K562 (cell line): ENCODE measurements at regions not wholly inside any gene's neighbourhood (a gene's known extent, or its start where the extent isn't known, plus 50 kb on each side); places are given as distances from the start of the nearest gene placed in this dataset.

Experiments
- ATAC-seq: fragments of 200-7000 bp; cut with Tn5 transposase; 3 replicates; pipeline ENCODE4 v1.9.1; 2020; ENCODE audit warnings: moderate library complexity
- BruUV-seq: library from RNA; stranded (reverse); fragments of 400-500 nt; replicated peaks from 2 replicates; lab custom pipeline; 2021; lab: Mats Ljungman, UMichigan
- CTCF ChIA-PET: fragments of 300-600 bp; formaldehyde crosslinking; extraction: SDS; loops from one replicate; lab custom pipeline; 2021; ENCODE audit warnings: low intra/inter-chr PET ratio; lab: Yijun Ruan, JAX
- POLR2A ChIA-PET: fragments of 300-600, 350-650 bp; sonication (Branson Sonifier 250); formaldehyde crosslinking; extraction: SDS; loops from one replicate; lab custom pipeline; 2021; ENCODE audit warnings: antibody characterized with exemption, inconsistent platforms; lab: Yijun Ruan, JAX
- DNase-seq, 4 experiments: peaks; one replicate each; pipeline versions ENCODE4 v3.0.0 to v3.0.0-alpha.2; 2011 to 2018; ENCODE audit warnings: low spot score in 3 of 4, mixed read lengths in 3 of 4; ENCODE audit errors: extremely low read depth in 1 of 4
- FAIRE-seq: peaks from 2 replicates; lab custom pipeline; 2011; peaks lifted over from hg19 to GRCh38; lab: Jason Lieb, UNC
- H2AFZ ChIP-seq: 2 replicates; pipeline ENCODE4 v1.6.0; 2011; ENCODE audit warnings: low read depth, low read length, control low read depth, inconsistent platforms
- H3K27ac ChIP-seq: fragments of 200-600 bp; 3 replicates; pipeline ENCODE4 v1.8.0; 2011; ENCODE audit warnings: low read depth, mild to moderate bottlenecking, control low read depth, inconsistent platforms, low read length, moderate library complexity, mixed read lengths; ENCODE audit errors: extremely low read depth
- H3K27me3 ChIP-seq, 2 experiments: fragments of 300-600 bp in 1 of 2; 2 replicates in 1 of 2; 3 replicates in 1 of 2; pipeline versions ENCODE4 v1.6.0 to v1.8.0; 2011; ENCODE audit warnings: inconsistent platforms in 2 of 2, low read length in 2 of 2, mild to moderate bottlenecking in 1 of 2, mixed read lengths in 1 of 2, moderate library complexity in 1 of 2; ENCODE audit not compliant: control insufficient read depth in 2 of 2, insufficient read depth in 2 of 2
- H3K36me3 ChIP-seq: fragments of 300-600 bp; 3 replicates; pipeline ENCODE4 v1.8.0; 2011; ENCODE audit warnings: mild to moderate bottlenecking, low read length, inconsistent platforms; ENCODE audit not compliant: control insufficient read depth, insufficient read depth
- H3K4me1 ChIP-seq, 2 experiments: fragments of 200-600 bp in 1 of 2; replicated peaks in 1 of 2; 2 replicates in 1 of 2; 3 replicates in 1 of 2; pipeline versions ENCODE4 v1.5.1 to v1.8.0; 2011; ENCODE audit warnings: inconsistent platforms in 2 of 2, low read length in 2 of 2, mild to moderate bottlenecking in 1 of 2, mixed read lengths in 1 of 2, moderate library complexity in 1 of 2; ENCODE audit not compliant: control insufficient read depth in 2 of 2, insufficient read depth in 2 of 2
- H3K4me2 ChIP-seq: 2 replicates; pipeline ENCODE4 v1.6.1; 2011; ENCODE audit warnings: low read length, control low read depth, inconsistent platforms, mixed read lengths; ENCODE audit not compliant: insufficient read depth
- H3K4me3 ChIP-seq: fragments of 200-600 bp; sonication (generic), shearing (Covaris generic); 2 replicates; pipeline ENCODE4 v1.5.1; 2016; ENCODE audit warnings: control low read depth, inconsistent platforms
- H3K79me2 ChIP-seq: fragments of 200-600 bp; 3 replicates; pipeline ENCODE4 v1.8.0; 2011; ENCODE audit warnings: low read length, inconsistent platforms; ENCODE audit not compliant: control insufficient read depth, insufficient read depth
- H3K9ac ChIP-seq, 2 experiments: 2 replicates each; pipeline versions ENCODE4 v1.6.0 to v1.6.1; 2011; ENCODE audit warnings: low read depth in 2 of 2, low read length in 2 of 2, control low read depth in 1 of 2, inconsistent platforms in 1 of 2, mild to moderate bottlenecking in 1 of 2, mixed read lengths in 1 of 2; ENCODE audit not compliant: insufficient read depth in 1 of 2
- H3K9me1 ChIP-seq: one replicate; pipeline ENCODE4 v1.6.0; 2011; ENCODE audit warnings: inconsistent platforms, mild to moderate bottlenecking, low read length, moderate library complexity; ENCODE audit not compliant: control insufficient read depth, insufficient read depth
- H3K9me3 ChIP-seq: replicated peaks from 2 replicates; pipeline ENCODE4 v1.5.1; 2011; ENCODE audit warnings: low read depth, low read length, inconsistent platforms; ENCODE audit not compliant: control insufficient read depth, insufficient read depth
- H4K20me1 ChIP-seq: replicated peaks from 2 replicates; pipeline ENCODE4 v1.6.1; 2011; ENCODE audit warnings: low read length, inconsistent platforms, mixed read lengths; ENCODE audit not compliant: control insufficient read depth, insufficient read depth
- BRCA1 ChIP-seq, 2 experiments: fragments of 450-650 bp in 1 of 2; sonication (generic) in 1 of 2; formaldehyde crosslinking in 1 of 2; IDR thresholded peaks; 2 replicates each; pipeline versions ENCODE4 v1.5.0 to v1.6.1; 2017 to 2020; ENCODE audit warnings: mild to moderate bottlenecking in 1 of 2, missing genetic modification reagents in 1 of 2
- LEF1 ChIP-seq: fragments of 450-650 bp; IDR thresholded peaks from 2 replicates; pipeline ENCODE4 v1.6.1; 2016; ENCODE audit warnings: mild to moderate bottlenecking
- MNT ChIP-seq, 2 experiments: fragments of 450-650 bp; conservative IDR thresholded peaks; 2 replicates each; pipeline ENCODE4 v1.6.1; 2017; ENCODE audit warnings: mild to moderate bottlenecking in 2 of 2, moderate library complexity in 2 of 2
- MTA1 ChIP-seq: fragments of 450-650 bp; IDR thresholded peaks from 2 replicates; pipeline ENCODE4 v1.6.1; 2017; ENCODE audit warnings: borderline replicate concordance
- MYC ChIP-seq, 2 experiments: fragments of 250-450 bp in 1 of 2; sonication (Bioruptor Pico) in 1 of 2; IDR thresholded peaks; 2 replicates each; pipeline versions ENCODE4 v1.5.1 to v1.6.1; 2012 to 2021; ENCODE audit warnings: low read depth in 2 of 2, borderline replicate concordance in 1 of 2, improper control_type of control experiment in 1 of 2, low read length in 1 of 2, mild to moderate bottlenecking in 1 of 2, moderate library complexity in 1 of 2
- NFIC ChIP-seq: fragments of 450-650 bp; IDR thresholded peaks from 2 replicates; pipeline ENCODE4 v1.6.1; 2017; ENCODE audit warnings: mild to moderate bottlenecking, inconsistent platforms
- RCOR1 ChIP-seq, 2 experiments: IDR thresholded peaks; 2 replicates each; pipeline ENCODE4 v1.6.1; 2012; ENCODE audit warnings: low read depth in 2 of 2, low read length in 2 of 2, borderline replicate concordance in 1 of 2, improper control_type of control experiment in 1 of 2
- SOX6 ChIP-seq: fragments of 450-650 bp; IDR thresholded peaks from 2 replicates; pipeline ENCODE4 v1.6.1; 2014; ENCODE audit warnings: mild to moderate bottlenecking
- SPI1 ChIP-seq: IDR thresholded peaks from 2 replicates; pipeline ENCODE4 v1.6.1; 2011; ENCODE audit warnings: low read depth, low read length, control low read depth, borderline replicate concordance
- ZFP36 ChIP-seq: fragments of 150-350 bp; IDR thresholded peaks from 2 replicates; pipeline ENCODE4 v1.6.1; 2018; ENCODE audit warnings: low read length, low read depth; ENCODE audit not compliant: partially characterized antibody
- ZFX ChIP-seq: sonication (generic); formaldehyde crosslinking; IDR thresholded peaks from 2 replicates; pipeline ENCODE4 v1.8.0; 2022; ENCODE audit warnings: mild to moderate bottlenecking, missing genetic modification reagents, moderate library complexity
- ZNF57 ChIP-seq: fragments of 450-650 bp; formaldehyde crosslinking; IDR thresholded peaks from 2 replicates; pipeline ENCODE4 v1.4.0; 2020; ENCODE audit warnings: mild to moderate bottlenecking, moderate library complexity
- WGBS: fragments of 100-300 bp; shearing (Covaris generic); methylation state at CpG from one replicate; pipeline ENCODE4 v1.1.6; 2016; ENCODE audit warnings: low coverage, mixed read lengths; ENCODE audit not compliant: insufficient coverage; ENCODE audit errors: missing lambda C conversion rate; 5-methylcytosine and 5-hydroxymethylcytosine counted together
- in situ Hi-C: fragments of 300-500 bp; cut with MboI; formaldehyde crosslinking; loops from 4 replicates; pipeline ENCODE4 v1.15.0; 2018; ENCODE audit warnings: inconsistent platforms, mixed read lengths
- intact Hi-C: fragments of 100-400 bp; cut with micrococcal nuclease; formaldehyde crosslinking; loops from 2 replicates; pipeline ENCODE4 v1.14.2; 2022
- TF ChIP-seq, protein P1 (sequence below), 2 experiments: fragments of 150-350 bp in 1 of 2; IDR thresholded peaks; 2 replicates each; pipeline ENCODE4 v1.6.1; 2012 to 2016; ENCODE audit warnings: low read depth in 2 of 2, low read length in 2 of 2, mild to moderate bottlenecking in 1 of 2, moderate library complexity in 1 of 2

DNA sequence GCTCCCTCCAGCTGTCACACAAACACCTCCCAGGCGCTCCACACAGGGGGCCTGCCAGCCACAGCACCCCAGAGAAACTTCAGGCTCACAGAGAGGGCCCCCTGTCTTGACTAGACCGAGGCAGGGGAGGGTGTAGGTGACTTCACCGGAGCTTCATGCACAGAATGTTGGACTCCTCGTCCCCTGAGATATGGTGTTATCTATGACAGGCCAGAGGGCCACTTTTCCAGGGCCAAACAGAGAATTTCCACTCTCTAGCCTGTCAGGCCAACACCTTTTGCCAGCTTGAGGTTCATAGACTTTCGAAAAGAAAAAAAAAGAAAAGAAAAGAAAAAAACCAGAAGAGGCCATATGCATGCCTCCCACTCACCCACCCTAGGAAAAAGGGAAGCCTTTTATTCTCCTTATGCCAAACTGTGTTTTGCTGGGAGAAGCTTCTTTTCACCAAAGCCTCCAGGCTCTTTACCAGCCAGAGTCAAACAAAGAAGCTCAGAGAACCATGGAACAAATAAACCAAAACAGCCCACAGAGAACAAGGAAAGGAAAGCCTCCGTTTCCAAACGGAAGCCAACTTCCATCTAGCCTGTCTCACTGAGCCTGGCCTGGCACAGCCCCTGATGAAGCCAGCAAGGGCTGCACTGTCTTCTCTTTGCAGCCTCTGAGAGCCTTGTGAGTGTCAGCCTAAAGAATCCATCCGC lies 313.2 kb upstream of the JARID2 start:
- WGBS, result 6% methylated on average over 8 of the region's 8 CpGs
- in situ Hi-C loops (no loop called here), intact Hi-C loops (loop anchor here (5.0 kb wide), 1 partner anchor 690 kb away; no protein-coding TSS in a partner anchor)
- H3K4me1 ChIP-seq, result peaks cover 20% of the 10 kb centered on the region in 2 experiments
- H3K9ac ChIP-seq, result peak overlapping the region; percentile 24 to 84; a peak in 3 of 4 replicates
- no peaks in the 10 kb centered on the region for H3K27me3 ChIP-seq
- no peaks in the 10 kb centered on the region for H3K9me3 ChIP-seq
- H3K9me1 ChIP-seq, result no peaks in the 10 kb centered on the region
- no peaks in the 10 kb centered on the region for H3K36me3 ChIP-seq
- H3K79me2 ChIP-seq, result no peaks in the 10 kb centered on the region
- peak overlapping the region; percentile 29; the same call in 1 of the 2 replicates for H3K4me2 ChIP-seq
- ATAC-seq (peak; percentile 97), DNase-seq (peak; percentile 26 to 88 (median 64)), FAIRE-seq (peak; percentile 77)
- no TSS peak for BruUV-seq
- no peak overlapping the region for H3K4me3 ChIP-seq
- ChIA-PET POLR2A (interaction anchor here (0.6 to 1.0 kb wide), 5 partner anchors 10 to 305 kb away, joined by 3 to 5 read pairs (median 3); no protein-coding TSS in a partner anchor), CTCF (no interaction called here)
- peak overlapping the region; percentile 34; the same call in 2 of the 3 replicates for H3K27ac ChIP-seq
- H2AFZ ChIP-seq, result peak overlapping the region; percentile 50; the same call in 1 of the 2 replicates
- no peaks in the 10 kb centered on the region for H4K20me1 ChIP-seq
- TF ChIP-seq NFIC (peak; percentile 43; the same call in 1 of the 2 replicates), SOX6 (peak; percentile 73), LEF1 (peak; percentile 29; the same call in 1 of the 2 replicates), MNT (conservative IDR thresholded peaks at IDR 0.05) (0 out of 4 replicates have a peak, but pooled peaks of 1 of the 2 experiments have one; percentile 9), ZNF57 (CRISPR knock-in tag) (peak; percentile 95), MTA1 (peak; percentile 55; the same call in 1 of the 2 replicates), MYC (IDR thresholded peaks at IDR 0.05; ENCODE audit: low read depth, low read length) (0 out of 2 replicates have a peak, but pooled peaks have one; percentile 12), MYC (CRISPR knock-in tag; IDR thresholded peaks at IDR 0.05; ENCODE audit: borderline replicate concordance, low read depth) (no peak), ZFP36 (no peak), RCOR1 (IDR thresholded peaks at IDR 0.05; ENCODE audit: borderline replicate concordance in 1 of 2, low read depth in 2 of 2, low read length in 2 of 2) (peak in 1 of 2 experiments; percentile 72; a peak in 2 of 4 replicates), SPI1 (peak; percentile 53; the same call in 1 of the 2 replicates), ZFX (CRISPR knock-in tag) (0 out of 2 replicates have a peak, but pooled peaks have one; percentile 19), BRCA1 (IDR thresholded peaks at IDR 0.05) (no peak), BRCA1 (CRISPR knock-in tag; IDR thresholded peaks at IDR 0.05) (no peak)
- TF ChIP-seq, protein P1, sequence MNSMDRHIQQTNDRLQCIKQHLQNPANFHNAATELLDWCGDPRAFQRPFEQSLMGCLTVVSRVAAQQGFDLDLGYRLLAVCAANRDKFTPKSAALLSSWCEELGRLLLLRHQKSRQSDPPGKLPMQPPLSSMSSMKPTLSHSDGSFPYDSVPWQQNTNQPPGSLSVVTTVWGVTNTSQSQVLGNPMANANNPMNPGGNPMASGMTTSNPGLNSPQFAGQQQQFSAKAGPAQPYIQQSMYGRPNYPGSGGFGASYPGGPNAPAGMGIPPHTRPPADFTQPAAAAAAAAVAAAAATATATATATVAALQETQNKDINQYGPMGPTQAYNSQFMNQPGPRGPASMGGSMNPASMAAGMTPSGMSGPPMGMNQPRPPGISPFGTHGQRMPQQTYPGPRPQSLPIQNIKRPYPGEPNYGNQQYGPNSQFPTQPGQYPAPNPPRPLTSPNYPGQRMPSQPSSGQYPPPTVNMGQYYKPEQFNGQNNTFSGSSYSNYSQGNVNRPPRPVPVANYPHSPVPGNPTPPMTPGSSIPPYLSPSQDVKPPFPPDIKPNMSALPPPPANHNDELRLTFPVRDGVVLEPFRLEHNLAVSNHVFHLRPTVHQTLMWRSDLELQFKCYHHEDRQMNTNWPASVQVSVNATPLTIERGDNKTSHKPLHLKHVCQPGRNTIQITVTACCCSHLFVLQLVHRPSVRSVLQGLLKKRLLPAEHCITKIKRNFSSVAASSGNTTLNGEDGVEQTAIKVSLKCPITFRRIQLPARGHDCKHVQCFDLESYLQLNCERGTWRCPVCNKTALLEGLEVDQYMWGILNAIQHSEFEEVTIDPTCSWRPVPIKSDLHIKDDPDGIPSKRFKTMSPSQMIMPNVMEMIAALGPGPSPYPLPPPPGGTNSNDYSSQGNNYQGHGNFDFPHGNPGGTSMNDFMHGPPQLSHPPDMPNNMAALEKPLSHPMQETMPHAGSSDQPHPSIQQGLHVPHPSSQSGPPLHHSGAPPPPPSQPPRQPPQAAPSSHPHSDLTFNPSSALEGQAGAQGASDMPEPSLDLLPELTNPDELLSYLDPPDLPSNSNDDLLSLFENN (IDR thresholded peaks at IDR 0.05; ENCODE audit: low read depth in 2 of 2, low read length in 2 of 2), result 0 out of 4 replicates have a peak, but pooled peaks of 1 of the 2 experiments have one; percentile 21
